HL-60 (cell line): ENCODE measurements at regions not wholly inside any gene's neighbourhood (a gene's known extent, or its start where the extent isn't known, plus 50 kb on each side); places are given as distances from the start of the nearest gene placed in this dataset.

ENCODE experiments used
- GABPA ChIP-seq: IDR thresholded peaks from 2 replicates; pipeline ENCODE4 v1.6.1; 2012; ENCODE audit warnings: low read depth
- TF ChIP-seq, protein P1 (sequence below): IDR thresholded peaks from one replicate; pipeline ENCODE4 v1.5.1; 2011; ENCODE audit warnings: low read length, control low read depth, inconsistent platforms; ENCODE audit not compliant: insufficient read depth

DNA sequence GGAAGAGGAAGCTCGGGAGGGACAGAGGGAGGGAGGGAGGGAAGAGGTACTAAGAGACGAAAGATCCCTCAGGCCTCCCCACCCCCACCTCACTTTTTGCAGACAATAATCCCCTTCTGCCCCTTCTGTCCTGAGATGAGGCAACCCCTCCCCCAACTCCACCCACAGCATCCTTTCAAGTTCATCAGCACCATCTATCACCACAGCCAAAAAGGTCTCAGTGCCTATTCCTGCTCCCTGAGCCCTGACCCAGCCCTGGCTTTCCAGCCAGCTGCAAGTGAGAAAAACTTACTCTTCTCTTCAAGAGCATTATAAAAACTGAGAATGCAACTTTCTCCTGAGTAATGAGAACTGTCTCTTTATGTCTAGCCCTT, 133.2 kb upstream of the LRFN2 start:
- TF ChIP-seq, protein P1, sequence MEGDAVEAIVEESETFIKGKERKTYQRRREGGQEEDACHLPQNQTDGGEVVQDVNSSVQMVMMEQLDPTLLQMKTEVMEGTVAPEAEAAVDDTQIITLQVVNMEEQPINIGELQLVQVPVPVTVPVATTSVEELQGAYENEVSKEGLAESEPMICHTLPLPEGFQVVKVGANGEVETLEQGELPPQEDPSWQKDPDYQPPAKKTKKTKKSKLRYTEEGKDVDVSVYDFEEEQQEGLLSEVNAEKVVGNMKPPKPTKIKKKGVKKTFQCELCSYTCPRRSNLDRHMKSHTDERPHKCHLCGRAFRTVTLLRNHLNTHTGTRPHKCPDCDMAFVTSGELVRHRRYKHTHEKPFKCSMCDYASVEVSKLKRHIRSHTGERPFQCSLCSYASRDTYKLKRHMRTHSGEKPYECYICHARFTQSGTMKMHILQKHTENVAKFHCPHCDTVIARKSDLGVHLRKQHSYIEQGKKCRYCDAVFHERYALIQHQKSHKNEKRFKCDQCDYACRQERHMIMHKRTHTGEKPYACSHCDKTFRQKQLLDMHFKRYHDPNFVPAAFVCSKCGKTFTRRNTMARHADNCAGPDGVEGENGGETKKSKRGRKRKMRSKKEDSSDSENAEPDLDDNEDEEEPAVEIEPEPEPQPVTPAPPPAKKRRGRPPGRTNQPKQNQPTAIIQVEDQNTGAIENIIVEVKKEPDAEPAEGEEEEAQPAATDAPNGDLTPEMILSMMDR = no peak
- TF ChIP-seq GABPA = no peak
